GM12874 (cell line): ENCODE measurements at regions not wholly inside any gene's neighbourhood (a gene's known extent, or its start where the extent isn't known, plus 50 kb on each side); places are given as distances from the start of the nearest gene placed in this dataset.

ENCODE experiments used
- CTCF ChIP-seq: IDR thresholded peaks from 2 replicates; pipeline ENCODE4 v1.5.1; 2011; ENCODE audit warnings: low read depth, mild to moderate bottlenecking, control low read depth, low read length, moderate library complexity; ENCODE audit not compliant: insufficient read depth

GRCh38 chr10:131731780-131732630, 168.8 kb upstream of the PPP2R2D start:
- TF ChIP-seq CTCF: no peak

- no peak for TF ChIP-seq CTCF
Observed at GRCh38 chr10:131732631-131733127, 168.1 kb upstream of the PPP2R2D start.

- TF ChIP-seq CTCF: no peak
Observed at GRCh38 chr10:131733596-131733995, 167.2 kb upstream of the PPP2R2D start.

GRCh38 chr10:131735577-131735976, 165.2 kb upstream of the PPP2R2D start:
- TF ChIP-seq CTCF: no peak

- TF ChIP-seq CTCF: no peak
Observed at GRCh38 chr10:131736321-131736980, 164.4 kb upstream of the PPP2R2D start.

- no peak for TF ChIP-seq CTCF
Observed at GRCh38 chr10:131737543-131738395, 163.0 kb upstream of the PPP2R2D start.

- TF ChIP-seq CTCF: no peak
Observed at GRCh38 chr10:131738396-131738735, 162.4 kb upstream of the PPP2R2D start.
